ENCODE measurements at regions not wholly inside any gene's neighbourhood (a gene's known extent, or its start where the extent isn't known, plus 50 kb on each side); places are given as distances from the start of the nearest gene placed in this dataset.
"Not testable (repeated sequence)": the region's sequence is repeated elsewhere in the genome, so short reads cannot be mapped to it uniquely, and the experiment has no call there.

GRCh38 chr9:1115370-1115769 lies 65.2 kb downstream of the DMRT2 start:
- DNase-seq (ENCODE audit: low read depth) = no peak
- H3K4me3 ChIP-seq (ENCODE audit: low read depth, low read length) = no peak overlapping the region

- H3K4me3 ChIP-seq (ENCODE audit: low read depth, low read length) = no peak overlapping the region
- DNase-seq (ENCODE audit: low read depth) = no peak
These were observed 67.3 kb downstream of the DMRT2 start for GRCh38 chr9:1117439-1117838.

- no peak for DNase-seq (ENCODE audit: low read depth)
- no peak overlapping the region for H3K4me3 ChIP-seq (ENCODE audit: low read depth, low read length)
These were observed 70.5 kb downstream of the DMRT2 start for GRCh38 chr9:1120500-1121165.

- DNase-seq (ENCODE audit: low read depth) = peak; percentile 41
These were observed 75.6 kb downstream of the DMRT2 start for GRCh38 chr9:1125741-1126140.

GRCh38 chr9:1128046-1128445 lies 77.9 kb downstream of the DMRT2 start:
- no peak for DNase-seq (ENCODE audit: low read depth)
- H3K4me3 ChIP-seq (ENCODE audit: low read depth, low read length) = no peak overlapping the region

More at GRCh38 chr9:1125741-1126140, 75.6 kb downstream of the DMRT2 start:
- H3K4me3 ChIP-seq (ENCODE audit: low read depth, low read length) = no peak overlapping the region

- DNase-seq (ENCODE audit: low read depth) = no peak
- H3K4me3 ChIP-seq (ENCODE audit: low read depth, low read length) = no peak overlapping the region
These were observed 79.2 kb downstream of the DMRT2 start for GRCh38 chr9:1129382-1129781.

GRCh38 chr9:1140057-1140456 lies 89.9 kb downstream of the DMRT2 start:
- H3K4me3 ChIP-seq (ENCODE audit: low read depth, low read length) = no peak overlapping the region
- no peak for DNase-seq (ENCODE audit: low read depth)

- H3K4me3 ChIP-seq (ENCODE audit: low read depth, low read length) = no peak overlapping the region
- DNase-seq (ENCODE audit: low read depth) = no peak
These were observed 101.5 kb downstream of the DMRT2 start for GRCh38 chr9:1151691-1152090.

- DNase-seq (ENCODE audit: low read depth) = no peak
- H3K4me3 ChIP-seq (ENCODE audit: low read depth, low read length) = no peak overlapping the region
These were observed 102.0 kb downstream of the DMRT2 start for GRCh38 chr9:1152171-1152570.

GRCh38 chr9:1154739-1155138 lies 104.6 kb downstream of the DMRT2 start:
- DNase-seq (ENCODE audit: low read depth) = no peak
- no peak overlapping the region for H3K4me3 ChIP-seq (ENCODE audit: low read depth, low read length)

- DNase-seq (ENCODE audit: low read depth) = no peak
- H3K4me3 ChIP-seq (ENCODE audit: low read depth, low read length) = no peak overlapping the region
These were observed 105.4 kb downstream of the DMRT2 start for GRCh38 chr9:1155602-1156001.

- H3K4me3 ChIP-seq (ENCODE audit: low read depth, low read length) = no peak overlapping the region
- no peak for DNase-seq (ENCODE audit: low read depth)
These were observed 106.8 kb downstream of the DMRT2 start for GRCh38 chr9:1156794-1157550.

GRCh38 chr9:1157836-1158235 lies 107.7 kb downstream of the DMRT2 start:
- no peak overlapping the region for H3K4me3 ChIP-seq (ENCODE audit: low read depth, low read length)
- no peak for DNase-seq (ENCODE audit: low read depth)

GRCh38 chr9:1170918-1171317 lies 120.8 kb downstream of the DMRT2 start:
- no peak overlapping the region for H3K4me3 ChIP-seq (ENCODE audit: low read depth, low read length)

GRCh38 chr9:1171546-1171945 lies 121.4 kb downstream of the DMRT2 start:
- no peak for DNase-seq (ENCODE audit: low read depth)

More at GRCh38 chr9:1170918-1171317, 120.8 kb downstream of the DMRT2 start:
- DNase-seq (ENCODE audit: low read depth) = no peak

GRCh38 chr9:1173211-1173610 lies 123.1 kb downstream of the DMRT2 start:
- H3K4me3 ChIP-seq (ENCODE audit: low read depth, low read length) = no peak overlapping the region

More at GRCh38 chr9:1171546-1171945, 121.4 kb downstream of the DMRT2 start:
- no peak overlapping the region for H3K4me3 ChIP-seq (ENCODE audit: low read depth, low read length)

GRCh38 chr9:1173993-1174392 lies 123.8 kb downstream of the DMRT2 start:
- H3K4me3 ChIP-seq (ENCODE audit: low read depth, low read length) = no peak overlapping the region
- DNase-seq (ENCODE audit: low read depth) = no peak

More at GRCh38 chr9:1173211-1173610, 123.1 kb downstream of the DMRT2 start:
- DNase-seq (ENCODE audit: low read depth) = no peak

GRCh38 chr9:1179366-1179765 lies 129.2 kb downstream of the DMRT2 start:
- H3K4me3 ChIP-seq (ENCODE audit: low read depth, low read length) = no peak overlapping the region
- DNase-seq (ENCODE audit: low read depth) = no peak

GRCh38 chr9:1184146-1184545 lies 134.0 kb downstream of the DMRT2 start:
- no peak overlapping the region for H3K4me3 ChIP-seq (ENCODE audit: low read depth, low read length)
- no peak for DNase-seq (ENCODE audit: low read depth)

GRCh38 chr9:1187137-1187536 lies 137.0 kb downstream of the DMRT2 start:
- H3K4me3 ChIP-seq (ENCODE audit: low read depth, low read length); DNase-seq (ENCODE audit: low read depth): not testable (repeated sequence)

- not testable (repeated sequence) for DNase-seq (ENCODE audit: low read depth); H3K4me3 ChIP-seq (ENCODE audit: low read depth, low read length)
These were observed 145.5 kb downstream of the DMRT2 start for GRCh38 chr9:1195636-1196035.

All from skeletal muscle cell (primary cell).